ENCODE measurements at regions not wholly inside any gene's neighbourhood (a gene's known extent, or its start where the extent isn't known, plus 50 kb on each side); places are given as distances from the start of the nearest gene placed in this dataset.

DNA sequence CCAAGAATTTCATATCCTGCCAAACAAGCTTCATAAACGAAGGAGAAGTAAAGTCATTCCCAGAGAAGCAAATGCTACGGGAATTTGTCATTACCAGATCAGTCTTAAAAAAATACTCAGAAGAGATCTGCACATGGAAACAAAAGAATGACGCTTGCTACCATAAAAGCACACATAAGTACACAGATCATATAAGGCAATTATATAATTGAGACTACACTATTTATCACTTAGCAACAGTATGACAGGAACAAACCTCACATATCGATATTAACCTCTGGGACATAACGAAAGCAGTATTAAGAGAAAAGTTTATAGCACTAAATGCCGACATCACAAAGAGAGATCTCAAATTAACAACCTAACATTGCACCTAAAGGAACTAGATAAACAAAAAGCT, 67.6 kb upstream of the TMEM200A start:
- TF ChIP-seq POLR2A (IDR thresholded peaks at IDR 0.05), result no peak
- TF ChIP-seq, protein P1, sequence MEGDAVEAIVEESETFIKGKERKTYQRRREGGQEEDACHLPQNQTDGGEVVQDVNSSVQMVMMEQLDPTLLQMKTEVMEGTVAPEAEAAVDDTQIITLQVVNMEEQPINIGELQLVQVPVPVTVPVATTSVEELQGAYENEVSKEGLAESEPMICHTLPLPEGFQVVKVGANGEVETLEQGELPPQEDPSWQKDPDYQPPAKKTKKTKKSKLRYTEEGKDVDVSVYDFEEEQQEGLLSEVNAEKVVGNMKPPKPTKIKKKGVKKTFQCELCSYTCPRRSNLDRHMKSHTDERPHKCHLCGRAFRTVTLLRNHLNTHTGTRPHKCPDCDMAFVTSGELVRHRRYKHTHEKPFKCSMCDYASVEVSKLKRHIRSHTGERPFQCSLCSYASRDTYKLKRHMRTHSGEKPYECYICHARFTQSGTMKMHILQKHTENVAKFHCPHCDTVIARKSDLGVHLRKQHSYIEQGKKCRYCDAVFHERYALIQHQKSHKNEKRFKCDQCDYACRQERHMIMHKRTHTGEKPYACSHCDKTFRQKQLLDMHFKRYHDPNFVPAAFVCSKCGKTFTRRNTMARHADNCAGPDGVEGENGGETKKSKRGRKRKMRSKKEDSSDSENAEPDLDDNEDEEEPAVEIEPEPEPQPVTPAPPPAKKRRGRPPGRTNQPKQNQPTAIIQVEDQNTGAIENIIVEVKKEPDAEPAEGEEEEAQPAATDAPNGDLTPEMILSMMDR (IDR thresholded peaks at IDR 0.05), result no peak
